8988T (cell line): ENCODE measurements at regions not wholly inside any gene's neighbourhood (a gene's known extent, or its start where the extent isn't known, plus 50 kb on each side); places are given as distances from the start of the nearest gene placed in this dataset.

Source experiments
- DNase-seq: peaks from one replicate; pipeline ENCODE4 v3.0.0; 2011

DNA sequence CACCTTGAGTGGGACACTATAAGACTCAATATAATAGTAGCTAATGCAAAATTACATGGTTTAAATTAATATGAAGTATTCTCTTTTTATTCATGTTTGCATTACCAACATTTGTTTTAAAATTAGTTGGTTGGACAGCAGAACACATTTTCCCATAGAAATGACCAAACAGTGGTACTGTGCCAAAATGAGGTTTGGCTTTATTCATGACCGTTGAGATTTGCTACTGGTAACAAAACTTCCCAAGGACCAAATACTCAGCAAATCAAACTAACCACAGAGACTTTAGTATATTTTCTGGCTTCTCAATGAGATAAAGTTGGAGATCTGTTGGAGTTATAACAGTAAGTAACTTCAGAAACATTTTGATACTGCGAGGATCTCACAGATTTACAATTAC is 637.8 kb upstream of the MEF2C start:
- no peak for DNase-seq

GRCh38 chr5:89513299-89514044 is 630.5 kb upstream of the MEF2C start:
- no peak for DNase-seq

DNA sequence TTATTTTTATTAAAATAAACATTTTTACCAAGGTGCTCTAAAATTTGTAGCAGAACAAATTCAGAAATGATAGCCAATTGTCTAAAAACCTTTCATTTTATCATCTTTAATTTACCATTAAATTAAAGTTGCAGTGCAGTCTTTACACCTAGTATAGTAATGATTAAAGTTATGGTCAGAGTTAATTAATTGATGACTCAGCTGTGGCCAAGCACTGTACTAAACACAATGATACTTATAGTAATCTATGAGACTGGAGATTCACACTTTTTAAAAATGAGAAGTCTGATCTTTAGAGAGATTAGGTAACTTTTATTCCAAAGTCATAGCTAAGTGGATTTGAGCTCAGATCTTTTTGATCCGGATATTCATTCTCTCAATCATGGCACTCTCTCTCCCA is 621.1 kb upstream of the MEF2C start:
- no peak for DNase-seq

DNA sequence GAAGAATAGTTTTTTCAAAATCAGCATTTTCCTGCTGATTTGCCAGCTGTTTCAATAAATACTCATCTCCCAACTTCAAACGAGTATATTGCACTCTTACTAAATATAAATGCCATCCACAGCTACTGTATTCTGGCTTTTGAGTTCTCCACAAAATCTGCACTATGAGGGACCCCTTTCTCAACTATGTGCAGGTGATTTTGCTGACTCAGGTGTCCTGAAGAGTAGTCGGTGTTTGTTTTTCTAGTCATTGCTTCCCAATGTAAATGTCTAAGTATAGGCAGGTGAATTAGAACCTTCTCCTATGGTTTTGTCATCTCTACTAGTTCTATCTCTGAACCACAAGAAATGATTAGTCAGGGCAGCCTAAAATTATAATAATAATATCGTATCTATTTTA is 616.8 kb upstream of the MEF2C start:
- DNase-seq = no peak

DNA sequence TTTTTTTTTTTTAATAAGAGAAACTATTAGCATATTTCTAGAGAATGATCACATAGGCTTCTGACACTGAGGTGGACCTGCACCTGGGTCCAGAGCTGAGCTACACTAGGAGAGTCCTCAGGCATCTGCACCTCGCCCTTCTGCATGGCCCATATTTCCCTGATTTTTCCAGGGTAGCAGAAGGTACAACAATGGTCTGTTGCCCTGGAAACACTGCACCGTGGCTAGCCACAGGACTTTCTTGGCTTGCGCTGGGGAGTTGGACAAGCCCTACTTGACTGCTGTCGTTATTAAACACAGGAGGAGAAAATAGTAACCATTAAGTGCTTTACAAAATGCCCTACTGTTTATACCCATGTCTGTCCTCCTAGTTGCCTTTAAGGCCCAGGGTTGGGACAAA is 615.7 kb upstream of the MEF2C start:
- DNase-seq = no peak

GRCh38 chr5:89493414-89493813 is 610.4 kb upstream of the MEF2C start:
- DNase-seq = no peak

DNA sequence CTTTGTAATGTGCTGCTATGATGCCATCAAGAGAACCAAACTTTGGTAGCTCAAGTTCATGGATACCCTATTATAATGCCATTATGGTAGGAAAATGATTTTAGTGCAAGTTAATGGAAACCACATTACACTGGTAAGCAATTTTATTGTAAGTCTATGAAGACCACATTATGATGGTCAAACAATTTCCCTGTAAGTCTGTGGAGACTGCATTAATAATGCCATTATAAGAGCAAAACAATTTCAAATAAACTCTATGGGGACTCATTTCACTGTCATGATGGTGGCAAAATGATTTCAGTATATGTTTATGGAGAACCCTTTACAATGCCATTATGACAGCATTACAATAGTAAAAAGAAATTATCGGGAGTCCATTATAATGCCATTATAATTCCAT is 602.0 kb upstream of the MEF2C start:
- DNase-seq = no peak

- DNase-seq = no peak
Measured at GRCh38 chr5:89480406-89481007, 597.5 kb upstream of the MEF2C start.

GRCh38 chr5:89478851-89479250 is 595.9 kb upstream of the MEF2C start:
- DNase-seq = no peak

- DNase-seq = no peak
Measured at GRCh38 chr5:89473196-89473595, 590.2 kb upstream of the MEF2C start.

DNA sequence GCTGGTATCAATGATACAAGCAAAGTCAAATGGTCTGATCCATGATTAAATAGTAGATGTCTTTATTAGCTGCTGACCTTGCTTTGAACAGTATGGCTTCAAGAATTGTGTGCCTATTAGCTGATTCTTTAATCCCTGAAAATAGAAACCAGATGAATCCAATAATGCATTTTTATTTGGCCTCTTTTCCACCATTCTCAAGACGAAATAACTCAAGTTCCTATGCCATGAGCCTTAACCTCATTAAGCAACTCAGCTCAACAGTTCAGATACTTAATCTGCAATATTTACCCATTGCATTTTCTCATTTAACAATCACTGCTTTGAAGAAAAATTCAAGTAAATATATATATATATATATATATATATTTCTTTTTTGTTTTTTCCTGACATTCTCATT is 588.6 kb upstream of the MEF2C start:
- DNase-seq = no peak

GRCh38 chr5:89471115-89471514 is 588.1 kb upstream of the MEF2C start:
- no peak for DNase-seq

DNA sequence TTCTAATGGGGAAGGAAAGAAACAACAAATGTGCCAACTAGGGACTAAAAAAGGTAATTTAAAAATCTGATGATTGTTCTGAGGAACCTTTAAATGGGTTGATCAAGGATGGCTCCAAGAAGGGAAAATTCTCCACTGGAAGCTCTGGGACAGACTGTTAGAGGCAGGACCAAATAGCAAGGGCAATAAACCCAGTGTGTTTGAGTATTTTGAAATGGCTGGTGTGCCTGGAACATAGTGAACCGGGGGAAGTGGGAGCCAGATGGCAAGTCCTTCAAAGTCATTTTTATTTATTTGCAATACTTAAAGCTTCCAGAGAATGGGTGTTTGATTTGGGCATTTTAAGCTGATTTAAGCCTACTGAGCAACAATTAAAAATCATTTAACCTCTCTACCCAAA is 587.7 kb upstream of the MEF2C start:
- no peak for DNase-seq

- no peak for DNase-seq
Measured at GRCh38 chr5:89458332-89458656, 575.3 kb upstream of the MEF2C start.

DNA sequence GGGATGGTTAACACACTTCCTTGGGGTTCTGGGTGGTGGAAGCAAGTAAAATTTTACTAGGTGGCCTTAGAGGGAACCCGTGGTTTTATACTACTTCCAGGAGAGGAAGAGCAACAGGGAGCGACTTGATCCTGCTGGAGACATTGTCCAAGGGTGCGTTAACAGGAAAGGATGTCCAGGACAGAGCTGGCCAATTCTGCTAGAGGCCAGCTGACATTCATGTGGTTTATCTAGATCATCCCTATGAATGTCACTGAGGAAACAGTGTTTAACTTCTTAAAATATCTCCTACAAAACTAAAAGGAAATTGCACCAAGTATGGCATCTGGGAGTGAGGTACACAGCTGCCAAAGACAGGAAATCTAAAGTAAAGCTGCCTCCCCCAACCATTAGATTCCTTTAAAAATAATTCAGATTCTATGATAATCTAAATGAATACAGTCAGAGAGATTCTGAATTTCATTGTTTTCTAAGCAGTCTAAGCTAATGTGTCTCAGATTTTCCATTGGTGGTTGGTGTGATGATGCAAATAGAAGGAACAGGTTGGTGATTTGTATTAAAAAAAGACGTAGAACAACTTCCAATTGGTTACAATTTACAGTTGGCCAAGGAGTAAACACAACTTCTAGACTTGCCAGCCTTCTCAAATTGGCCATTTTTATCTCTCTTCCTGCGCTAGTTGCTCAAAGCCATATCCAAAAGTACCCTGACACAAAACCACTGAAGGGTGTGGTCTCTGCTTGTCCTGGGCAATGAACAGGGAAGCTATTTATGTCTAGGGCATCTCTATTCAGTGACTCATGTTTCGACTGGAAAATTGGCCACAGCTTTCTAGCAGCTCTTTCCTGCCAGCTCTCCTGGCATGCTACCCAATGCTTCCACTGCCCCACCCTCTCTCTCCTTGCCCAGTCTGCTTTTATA is 574.7 kb upstream of the MEF2C start:
- no peak for DNase-seq

DNA sequence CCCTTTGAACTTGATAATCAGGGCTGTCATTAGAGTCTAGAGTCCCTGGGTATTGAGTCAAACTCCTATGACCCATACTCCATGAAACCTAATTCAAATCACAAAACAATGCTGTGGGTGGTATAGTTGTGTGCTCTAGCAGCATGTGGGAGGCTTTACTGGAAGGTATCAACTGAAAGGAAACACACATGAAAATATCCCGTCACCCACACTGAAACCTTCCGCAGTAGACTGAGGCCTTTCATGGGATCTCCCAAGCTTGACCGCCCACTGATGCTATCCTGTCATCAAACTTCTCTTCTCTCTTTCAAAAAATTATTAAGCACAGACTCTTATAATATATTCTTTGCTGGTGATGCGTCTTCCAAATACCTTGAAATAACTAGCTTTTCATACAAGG is 569.1 kb upstream of the MEF2C start:
- DNase-seq = no peak

GRCh38 chr5:89451263-89451662 is 568.3 kb upstream of the MEF2C start:
- no peak for DNase-seq

DNA sequence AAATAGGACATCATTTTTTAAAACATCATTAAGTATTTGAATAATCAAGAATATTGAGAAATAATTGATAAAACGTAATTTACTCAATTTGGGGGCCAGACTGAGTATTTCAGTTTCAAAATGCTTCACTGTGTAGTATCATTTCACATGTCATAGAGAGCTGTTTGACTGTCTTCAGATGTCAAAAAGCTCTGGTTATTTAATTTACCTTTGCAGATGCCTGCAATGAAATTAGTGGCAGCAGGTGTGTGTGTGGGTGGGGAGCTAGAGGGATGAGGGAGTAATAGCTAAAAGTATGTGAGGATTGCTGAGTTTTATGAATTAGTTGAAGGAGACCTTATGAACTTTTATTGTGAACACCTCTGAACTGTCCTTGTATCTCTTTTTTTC is 567.2 kb upstream of the MEF2C start:
- no peak for DNase-seq

- DNase-seq = no peak
Measured at GRCh38 chr5:89449392-89450148, 566.6 kb upstream of the MEF2C start.

DNA sequence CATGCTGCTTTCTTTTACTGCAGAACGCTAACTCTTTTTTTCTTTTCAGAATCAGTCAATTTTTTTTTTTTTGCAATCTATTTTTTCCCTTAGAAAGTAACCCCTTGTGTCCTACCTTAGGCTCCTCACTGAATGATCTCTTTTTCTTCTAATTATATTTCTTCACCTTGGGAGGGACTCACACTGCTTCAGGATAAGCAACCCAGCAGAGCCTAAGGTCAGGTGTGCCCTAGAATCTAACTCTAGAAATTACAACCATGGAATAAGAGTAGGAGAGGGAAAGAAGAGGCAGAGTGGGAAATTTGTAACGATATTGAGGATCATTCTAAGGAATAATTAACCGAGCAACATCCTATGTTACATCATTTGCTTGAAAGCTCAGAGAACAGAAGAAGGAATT is 564.0 kb upstream of the MEF2C start:
- DNase-seq = no peak

GRCh38 chr5:89445106-89445745 is 562.2 kb upstream of the MEF2C start:
- DNase-seq = no peak

DNA sequence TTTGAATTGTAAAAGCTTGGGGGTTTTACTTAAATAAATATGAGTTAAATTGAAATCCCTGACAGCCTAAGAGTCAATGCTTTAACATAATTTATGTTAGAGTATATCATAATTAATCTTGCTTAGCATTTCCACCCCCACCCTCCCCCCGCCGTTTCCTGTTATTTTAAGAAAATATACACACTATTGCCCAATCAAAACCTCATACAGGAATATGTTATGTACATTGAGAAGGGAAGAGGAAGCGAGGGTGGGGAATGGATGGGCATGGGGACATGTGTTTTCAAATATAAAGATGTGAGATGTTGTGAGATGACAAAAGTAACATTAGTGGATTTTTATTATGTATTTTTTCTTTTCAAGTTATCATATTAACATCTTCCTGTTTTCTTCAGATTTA is 561.1 kb upstream of the MEF2C start:
- DNase-seq = no peak

DNA sequence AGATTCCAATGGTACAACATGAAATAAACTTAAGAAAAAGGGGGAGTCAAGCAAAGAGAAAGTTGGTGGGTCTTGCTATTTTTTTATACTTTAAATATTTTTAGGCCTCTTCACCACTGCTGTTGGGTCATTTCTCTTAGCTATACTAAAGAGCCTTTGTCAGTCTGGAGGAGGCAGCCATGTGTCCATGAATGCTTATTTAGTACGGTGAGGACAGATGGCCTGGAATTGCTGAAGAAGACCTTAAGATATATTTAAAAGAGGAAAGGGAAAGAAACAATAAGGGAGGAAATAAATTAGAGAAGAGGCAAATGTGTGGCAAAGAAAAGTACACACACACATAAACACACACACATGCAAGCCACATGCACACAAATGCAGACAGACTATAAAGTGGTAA is 560.5 kb upstream of the MEF2C start:
- DNase-seq = no peak
